ENCODE measurements at regions not wholly inside any gene's neighbourhood (a gene's known extent, or its start where the extent isn't known, plus 50 kb on each side); places are given as distances from the start of the nearest gene placed in this dataset.
A peak's percentile ranks its signal among the peaks of the same experiment; 100 is the strongest.

DNA sequence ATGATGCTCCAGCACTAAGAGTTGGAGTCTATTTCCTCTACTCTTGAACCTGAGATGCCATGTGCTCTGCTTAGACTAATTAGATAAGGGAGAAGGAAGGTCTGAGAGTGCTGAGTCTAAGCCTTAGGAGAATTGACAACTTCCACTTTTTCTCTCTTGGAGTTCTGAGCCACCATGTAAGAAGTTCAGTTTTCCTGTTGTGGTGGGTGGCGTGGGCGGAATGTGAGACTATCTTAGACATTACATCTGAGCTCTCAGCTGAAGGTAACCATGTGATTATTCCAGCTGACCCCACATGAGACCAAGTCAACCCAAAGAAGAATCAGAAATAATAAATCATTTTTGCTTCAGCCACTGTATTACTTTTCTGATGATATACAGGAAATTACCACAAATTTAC, 404.5 kb upstream of the LRRC7 start:
- TF ChIP-seq, protein P1, sequence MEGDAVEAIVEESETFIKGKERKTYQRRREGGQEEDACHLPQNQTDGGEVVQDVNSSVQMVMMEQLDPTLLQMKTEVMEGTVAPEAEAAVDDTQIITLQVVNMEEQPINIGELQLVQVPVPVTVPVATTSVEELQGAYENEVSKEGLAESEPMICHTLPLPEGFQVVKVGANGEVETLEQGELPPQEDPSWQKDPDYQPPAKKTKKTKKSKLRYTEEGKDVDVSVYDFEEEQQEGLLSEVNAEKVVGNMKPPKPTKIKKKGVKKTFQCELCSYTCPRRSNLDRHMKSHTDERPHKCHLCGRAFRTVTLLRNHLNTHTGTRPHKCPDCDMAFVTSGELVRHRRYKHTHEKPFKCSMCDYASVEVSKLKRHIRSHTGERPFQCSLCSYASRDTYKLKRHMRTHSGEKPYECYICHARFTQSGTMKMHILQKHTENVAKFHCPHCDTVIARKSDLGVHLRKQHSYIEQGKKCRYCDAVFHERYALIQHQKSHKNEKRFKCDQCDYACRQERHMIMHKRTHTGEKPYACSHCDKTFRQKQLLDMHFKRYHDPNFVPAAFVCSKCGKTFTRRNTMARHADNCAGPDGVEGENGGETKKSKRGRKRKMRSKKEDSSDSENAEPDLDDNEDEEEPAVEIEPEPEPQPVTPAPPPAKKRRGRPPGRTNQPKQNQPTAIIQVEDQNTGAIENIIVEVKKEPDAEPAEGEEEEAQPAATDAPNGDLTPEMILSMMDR (IDR thresholded peaks at IDR 0.05) = no peak

DNA sequence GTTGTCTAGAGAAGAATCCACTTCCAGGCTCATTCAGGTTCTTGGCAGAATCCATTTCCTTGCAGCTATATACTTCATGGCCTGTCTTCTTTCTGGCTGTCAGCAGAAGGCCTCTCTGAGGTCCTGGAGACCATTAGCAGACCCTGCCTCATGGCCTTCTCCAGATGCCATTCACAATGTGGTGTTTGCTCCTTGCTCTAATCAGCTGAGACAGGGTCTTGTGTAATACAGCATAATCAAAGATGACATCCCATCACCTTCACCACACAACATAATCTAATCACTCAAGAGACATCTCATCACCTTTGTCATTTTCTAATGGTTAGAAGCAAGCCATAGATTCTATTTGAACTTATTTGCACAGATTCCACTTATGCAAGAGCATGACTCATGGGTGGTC, 403.9 kb upstream of the LRRC7 start:
- TF ChIP-seq, protein P1 (IDR thresholded peaks at IDR 0.05) = no peak

DNA sequence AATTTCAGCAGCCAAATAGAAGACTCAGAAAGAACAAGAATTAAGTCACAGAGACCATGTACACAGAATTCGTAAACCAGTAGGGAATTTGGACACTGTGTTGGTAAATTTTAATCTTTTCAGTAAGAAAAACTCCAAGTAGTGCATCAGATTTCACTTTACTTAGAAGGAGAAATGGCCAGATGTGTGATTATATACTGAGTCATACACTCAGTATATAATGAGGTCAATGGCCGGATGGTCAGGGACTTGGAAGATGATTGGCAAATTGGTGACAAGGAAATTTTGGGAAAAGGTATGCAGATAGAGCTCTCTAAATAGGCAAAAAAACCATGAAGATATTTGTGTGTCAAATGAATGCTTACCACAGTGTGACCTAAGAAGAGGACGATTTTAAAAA, 399.8 kb upstream of the LRRC7 start:
- TF ChIP-seq, protein P1 (IDR thresholded peaks at IDR 0.05) = no peak

DNA sequence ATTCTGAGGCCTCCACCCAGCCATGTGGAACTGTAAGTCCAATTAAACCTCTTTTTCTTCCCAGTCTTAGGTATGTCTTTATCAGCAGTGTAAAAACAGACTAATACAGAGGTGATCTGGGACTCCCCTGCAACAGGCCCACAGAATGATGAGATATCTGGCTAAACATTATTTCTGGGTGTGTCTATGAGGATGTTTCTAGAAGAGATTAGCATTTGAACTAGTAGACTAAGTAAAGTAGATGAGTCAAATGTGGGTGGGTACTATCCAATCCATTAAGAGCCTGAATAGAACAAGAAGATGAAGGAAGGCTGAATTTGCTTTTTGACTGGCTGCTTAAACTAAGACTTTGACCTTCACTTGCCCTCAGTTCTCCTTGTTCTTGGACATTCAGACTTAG, 396.5 kb upstream of the LRRC7 start:
- TF ChIP-seq, protein P1 (IDR thresholded peaks at IDR 0.05) = no peak

DNA sequence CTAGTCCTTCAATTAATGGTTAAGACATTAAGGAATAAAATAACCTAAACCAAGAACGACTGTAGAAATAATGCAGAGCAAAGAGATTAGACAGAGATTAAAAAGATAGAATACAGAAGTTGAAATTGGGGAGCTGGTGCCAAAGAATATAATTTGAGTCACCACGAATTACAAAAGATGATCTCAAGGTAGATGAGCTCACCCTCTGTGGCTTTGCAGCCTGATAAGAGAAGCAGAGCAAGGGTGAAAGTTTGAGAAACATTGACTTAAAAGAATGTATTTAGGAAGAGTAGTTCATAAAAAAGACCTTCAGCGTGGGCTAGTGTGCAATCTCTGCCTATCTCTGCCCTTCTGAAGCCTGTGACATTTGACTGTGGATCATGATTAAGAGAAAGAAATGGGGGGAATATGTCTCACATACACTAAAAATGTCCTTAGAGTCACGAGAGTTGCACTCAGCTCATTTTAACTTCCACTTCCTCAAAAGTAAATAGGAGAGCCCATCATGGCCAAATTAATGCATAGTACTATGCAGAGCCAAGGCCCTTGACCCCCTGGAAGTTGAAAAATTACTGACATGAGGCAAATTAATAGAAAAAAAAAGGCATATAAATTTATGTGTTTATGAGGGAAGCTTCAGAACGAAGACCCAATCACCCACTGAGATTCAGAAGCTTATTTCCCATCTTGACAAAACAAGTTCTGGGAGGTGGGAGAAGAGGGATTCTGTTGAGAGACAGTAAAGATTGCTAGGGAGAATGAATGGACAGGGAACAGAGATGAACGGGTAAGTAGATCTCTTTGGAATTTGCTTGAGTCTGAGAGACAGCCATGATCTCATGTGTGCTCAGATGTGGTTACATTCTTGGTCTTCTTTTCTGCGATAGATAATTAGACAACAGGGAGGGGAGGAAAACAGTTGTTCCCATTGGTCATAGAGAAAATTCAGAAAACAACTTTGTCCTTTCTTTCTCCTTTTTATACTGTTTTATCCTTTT, 395.4 kb upstream of the LRRC7 start:
- TF ChIP-seq, protein P1 (IDR thresholded peaks at IDR 0.05) = no peak

- TF ChIP-seq, protein P1 (IDR thresholded peaks at IDR 0.05) = peak; percentile 28; the same call in 1 of the 2 replicates
Observed at GRCh38 chr1:69175053-69175452, 392.7 kb upstream of the LRRC7 start.

DNA sequence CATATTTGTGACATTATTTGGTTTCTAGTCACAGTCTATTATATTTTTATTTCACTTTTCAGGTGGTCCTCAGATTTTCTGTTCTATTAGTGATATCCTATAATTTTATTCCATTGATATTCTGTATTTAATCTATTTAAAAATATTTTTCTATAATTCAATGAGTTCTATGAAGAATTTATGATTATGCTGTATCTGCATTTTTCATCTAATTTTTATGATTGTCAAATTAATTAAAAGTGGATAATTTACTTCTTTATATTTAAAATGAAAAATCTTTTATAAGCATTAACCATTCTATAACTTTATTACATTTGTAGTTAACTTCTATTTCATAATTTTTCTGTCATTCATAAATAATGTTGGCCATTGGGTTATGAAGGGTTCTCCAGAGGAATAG, 387.4 kb upstream of the LRRC7 start:
- TF ChIP-seq, protein P1 (IDR thresholded peaks at IDR 0.05) = no peak
